Activated CD4-positive, alpha-beta T cell treated with anti-CD3 and anti-CD28 coated beads for 36 hours (primary cell): ENCODE measurements at regions not wholly inside any gene's neighbourhood (a gene's known extent, or its start where the extent isn't known, plus 50 kb on each side); places are given as distances from the start of the nearest gene placed in this dataset.
"Not testable (repeated sequence)": the region's sequence is repeated elsewhere in the genome, so short reads cannot be mapped to it uniquely, and the experiment has no call there.

ENCODE experiments used
- ATAC-seq: fragments of 200-7000 bp; cut with Tn5 transposase; one replicate; pipeline ENCODE4 v1.10.0; 2021; ENCODE audit warnings: mild to moderate bottlenecking, moderate library complexity
- CTCF ChIA-PET: fragments of 350-600 bp; sonication (Branson Sonifier 250); formaldehyde crosslinking; loops from one replicate; lab custom pipeline; 2021; ENCODE audit warnings: antibody characterized with exemption; lab: Charles Lee
- POLR2A ChIA-PET: fragments of 350-600 bp; sonication (Branson Sonifier 250); formaldehyde crosslinking; loops from one replicate; lab custom pipeline; 2021; ENCODE audit warnings: antibody characterized with exemption, inconsistent platforms; lab: Charles Lee
- DNase-seq: peaks from one replicate; pipeline ENCODE4 v3.0.0-alpha.2; 2020
- H3K27ac Mint-ChIP-seq: one replicate; pipeline ENCODE4 v1.8.0; 2021; ENCODE audit warnings: mixed read lengths
- H3K27me3 Mint-ChIP-seq: one replicate; pipeline ENCODE4 v1.8.0; 2021; ENCODE audit warnings: mixed read lengths
- H3K36me3 Mint-ChIP-seq: one replicate; pipeline ENCODE4 v1.8.0; 2021; ENCODE audit warnings: low read depth, mixed read lengths
- H3K4me1 Mint-ChIP-seq: one replicate; pipeline ENCODE4 v1.8.0; 2021; ENCODE audit warnings: mixed read lengths
- H3K4me3 Mint-ChIP-seq: one replicate; pipeline ENCODE4 v1.8.0; 2021; ENCODE audit warnings: mild to moderate bottlenecking, moderate library complexity, mixed read lengths
- H3K9me3 Mint-ChIP-seq: one replicate; pipeline ENCODE4 v1.8.0; 2021; ENCODE audit warnings: low read depth, mixed read lengths
- intact Hi-C, 2 experiments: fragments of 100-400 bp; cut with DNase I in 1 of 2; cut with micrococcal nuclease in 1 of 2; formaldehyde crosslinking; loops; one replicate each; pipeline versions ENCODE4 v1.14.2 to v1.15.1; 2022 to 2024; cut with DNase I, micrococcal nuclease

DNA sequence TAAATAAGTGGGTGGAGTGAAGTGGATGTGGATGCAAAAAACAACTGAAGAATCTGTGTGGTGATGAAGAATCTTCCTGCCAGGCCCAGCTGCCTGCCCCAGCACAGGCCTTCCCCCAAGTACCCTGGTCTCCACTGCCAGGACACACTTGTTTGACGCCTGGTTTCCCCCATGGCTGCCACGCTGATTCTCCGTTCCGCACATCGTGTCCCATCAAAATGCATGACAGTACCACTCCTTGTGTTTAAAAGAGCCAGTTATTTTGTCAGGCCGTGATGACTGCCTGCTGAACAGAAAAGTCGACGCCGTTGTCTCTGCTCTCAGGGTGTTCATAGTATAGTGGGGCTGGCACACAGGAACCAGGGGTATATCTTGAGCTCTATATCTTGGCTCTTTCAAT lies 50.3 kb upstream of the KYNU start:
- DNase-seq (no peak), ATAC-seq (no peak)
- Mint-ChIP-seq H3K4me1 (no peaks in the 10 kb centered on the region), H3K27me3 (peaks cover 1% of the 10 kb centered on the region), H3K4me3 (no peak overlapping the region), H3K27ac (no peak overlapping the region), H3K36me3 (no peaks in the 10 kb centered on the region), H3K9me3 (no peaks in the 10 kb centered on the region)
- POLR2A ChIA-PET: no interaction called here
- CTCF ChIA-PET: no interaction called here
- intact Hi-C loops: no loop called here

DNA sequence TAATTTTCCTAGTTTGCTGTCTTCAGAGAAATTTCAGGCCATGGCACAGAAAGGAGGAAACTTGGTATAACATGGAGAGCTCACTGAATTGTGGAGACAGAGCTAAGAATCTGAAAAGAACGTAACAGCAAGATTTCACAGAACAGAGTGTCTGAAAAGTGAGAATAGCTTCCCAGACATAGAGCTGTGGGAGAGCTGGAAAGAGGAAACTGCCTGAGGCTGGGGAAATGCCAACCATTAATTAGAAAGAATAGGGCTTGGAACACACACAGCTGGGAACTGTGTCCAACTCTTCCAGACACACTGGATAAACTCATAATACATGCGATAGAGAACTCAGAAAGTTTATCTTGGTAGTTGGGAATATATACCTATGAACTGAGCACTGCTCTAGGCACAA lies 51.6 kb upstream of the KYNU start:
- H3K27me3 Mint-ChIP-seq: peaks cover 1% of the 10 kb centered on the region
- no peaks in the 10 kb centered on the region for H3K36me3 Mint-ChIP-seq
- H3K4me1 Mint-ChIP-seq: no peaks in the 10 kb centered on the region
- ATAC-seq (no peak), DNase-seq (no peak)
- H3K27ac Mint-ChIP-seq: no peak overlapping the region
- intact Hi-C loops: no loop called here
- no peak overlapping the region for H3K4me3 Mint-ChIP-seq
- no peaks in the 10 kb centered on the region for H3K9me3 Mint-ChIP-seq
- ChIA-PET POLR2A (no interaction called here), CTCF (no interaction called here)

DNA sequence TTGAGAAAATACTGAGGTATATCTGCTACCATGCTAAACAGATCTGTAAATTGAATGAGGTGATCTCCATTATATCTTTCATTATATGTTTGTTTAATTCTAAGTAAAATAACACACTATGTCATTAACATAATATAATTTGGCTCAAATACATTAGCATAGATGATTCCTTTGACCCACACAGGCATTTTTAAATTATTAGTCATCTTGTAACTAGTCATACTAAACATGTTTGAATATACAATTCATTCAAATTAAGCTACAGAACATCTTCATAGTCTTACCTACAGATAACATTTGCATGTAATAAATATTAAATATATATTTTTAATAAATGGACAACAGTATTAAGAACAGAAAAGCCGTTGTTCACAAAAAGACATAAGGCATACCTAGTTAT lies 52.7 kb upstream of the KYNU start:
- CTCF ChIA-PET: no interaction called here
- Mint-ChIP-seq H3K27me3 (peaks cover 1% of the 10 kb centered on the region), H3K36me3 (no peaks in the 10 kb centered on the region), H3K4me3 (no peak overlapping the region), H3K27ac (no peak overlapping the region), H3K9me3 (no peaks in the 10 kb centered on the region), H3K4me1 (no peaks in the 10 kb centered on the region)
- DNase-seq: no peak
- no peak for ATAC-seq
- POLR2A ChIA-PET: no interaction called here
- intact Hi-C loops: no loop called here

DNA sequence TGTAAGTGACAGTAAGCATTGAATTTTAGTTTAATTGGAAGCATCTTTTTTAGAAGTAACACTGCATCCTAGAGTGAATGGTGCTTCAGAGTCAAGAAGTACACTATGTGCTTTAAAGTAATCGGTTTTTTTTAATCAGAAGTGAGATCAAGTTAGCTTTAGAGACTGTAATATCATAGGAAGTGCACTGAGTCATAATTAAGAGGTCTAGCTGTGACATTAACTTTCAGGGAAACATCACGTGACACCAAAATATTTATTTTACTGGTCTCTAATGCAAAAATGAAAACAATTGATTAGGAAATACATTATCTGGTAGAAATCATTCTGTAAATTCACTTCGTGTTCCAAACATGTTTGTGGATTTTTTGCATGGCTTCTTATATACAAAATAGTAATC lies 55.3 kb upstream of the KYNU start:
- POLR2A ChIA-PET: no interaction called here

DNA sequence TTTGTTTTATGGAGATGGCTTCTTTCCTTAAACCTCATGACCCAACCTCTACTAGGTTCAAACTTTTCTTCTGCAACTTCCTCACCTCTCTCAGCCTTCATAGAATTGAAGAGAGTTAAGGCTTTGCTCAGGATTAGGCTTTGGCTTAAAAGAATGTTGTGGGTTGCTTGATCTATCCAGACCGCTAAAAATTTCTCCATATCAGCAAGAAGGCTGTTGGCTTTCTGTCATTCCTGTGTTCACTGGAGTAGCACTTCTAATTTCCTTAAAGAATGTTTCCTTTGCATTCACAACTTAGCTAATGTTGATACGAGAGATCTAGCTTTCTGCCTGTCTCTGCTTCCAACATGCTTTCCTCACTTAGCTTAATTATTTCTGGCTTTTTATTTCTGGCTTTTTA lies 58.1 kb upstream of the KYNU start:
- POLR2A ChIA-PET: no interaction called here
- H3K4me3 Mint-ChIP-seq: no peak overlapping the region

More for the DNA sequence above, 55.3 kb upstream of the KYNU start:
- Mint-ChIP-seq H3K4me1 (no peaks in the 10 kb centered on the region), H3K27me3 (peaks cover 1% of the 10 kb centered on the region), H3K4me3 (no peak overlapping the region), H3K36me3 (no peaks in the 10 kb centered on the region), H3K9me3 (no peaks in the 10 kb centered on the region), H3K27ac (no peak overlapping the region)
- CTCF ChIA-PET: interaction anchor here (0.7 kb wide), 1 partner anchor 17 kb away, joined by 3 read pairs; no protein-coding TSS in a partner anchor
- ATAC-seq (no peak), DNase-seq (no peak)
- intact Hi-C loops: no loop called here

DNA sequence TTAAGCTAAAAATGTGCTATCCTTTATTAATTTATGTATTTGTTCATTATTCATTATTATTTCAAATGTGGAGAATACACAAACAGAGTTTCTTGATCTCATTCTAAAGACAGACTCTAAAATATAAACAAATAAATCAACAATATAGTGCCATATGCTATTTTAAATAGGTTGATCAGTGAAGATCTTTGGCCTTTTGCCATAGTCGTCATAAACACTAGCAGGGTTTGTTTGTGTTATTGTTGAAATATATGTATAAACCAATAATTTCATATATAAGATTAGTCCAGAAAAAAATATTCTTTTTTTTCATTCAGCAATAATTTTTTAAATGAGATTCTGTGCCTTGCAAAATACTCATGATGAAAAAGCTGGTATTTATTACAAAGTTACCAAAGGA lies 62.1 kb upstream of the KYNU start:
- Mint-ChIP-seq H3K4me3 (no peak overlapping the region), H3K27me3 (no peaks in the 10 kb centered on the region), H3K4me1 (no peaks in the 10 kb centered on the region), H3K27ac (no peak overlapping the region), H3K36me3 (no peaks in the 10 kb centered on the region), H3K9me3 (peaks cover 5% of the 10 kb centered on the region)
- POLR2A ChIA-PET: no interaction called here
- CTCF ChIA-PET: no interaction called here
- no peak for ATAC-seq
- no peak for DNase-seq
- intact Hi-C loops: no loop called here

More for the DNA sequence above, 58.1 kb upstream of the KYNU start:
- H3K27me3 Mint-ChIP-seq: no peaks in the 10 kb centered on the region
- H3K36me3 Mint-ChIP-seq: no peaks in the 10 kb centered on the region
- no peaks in the 10 kb centered on the region for H3K4me1 Mint-ChIP-seq
- no peaks in the 10 kb centered on the region for H3K9me3 Mint-ChIP-seq
- no peak for DNase-seq
- H3K27ac Mint-ChIP-seq: no peak overlapping the region
- CTCF ChIA-PET: no interaction called here
- intact Hi-C loops: no loop called here
- no peak for ATAC-seq

DNA sequence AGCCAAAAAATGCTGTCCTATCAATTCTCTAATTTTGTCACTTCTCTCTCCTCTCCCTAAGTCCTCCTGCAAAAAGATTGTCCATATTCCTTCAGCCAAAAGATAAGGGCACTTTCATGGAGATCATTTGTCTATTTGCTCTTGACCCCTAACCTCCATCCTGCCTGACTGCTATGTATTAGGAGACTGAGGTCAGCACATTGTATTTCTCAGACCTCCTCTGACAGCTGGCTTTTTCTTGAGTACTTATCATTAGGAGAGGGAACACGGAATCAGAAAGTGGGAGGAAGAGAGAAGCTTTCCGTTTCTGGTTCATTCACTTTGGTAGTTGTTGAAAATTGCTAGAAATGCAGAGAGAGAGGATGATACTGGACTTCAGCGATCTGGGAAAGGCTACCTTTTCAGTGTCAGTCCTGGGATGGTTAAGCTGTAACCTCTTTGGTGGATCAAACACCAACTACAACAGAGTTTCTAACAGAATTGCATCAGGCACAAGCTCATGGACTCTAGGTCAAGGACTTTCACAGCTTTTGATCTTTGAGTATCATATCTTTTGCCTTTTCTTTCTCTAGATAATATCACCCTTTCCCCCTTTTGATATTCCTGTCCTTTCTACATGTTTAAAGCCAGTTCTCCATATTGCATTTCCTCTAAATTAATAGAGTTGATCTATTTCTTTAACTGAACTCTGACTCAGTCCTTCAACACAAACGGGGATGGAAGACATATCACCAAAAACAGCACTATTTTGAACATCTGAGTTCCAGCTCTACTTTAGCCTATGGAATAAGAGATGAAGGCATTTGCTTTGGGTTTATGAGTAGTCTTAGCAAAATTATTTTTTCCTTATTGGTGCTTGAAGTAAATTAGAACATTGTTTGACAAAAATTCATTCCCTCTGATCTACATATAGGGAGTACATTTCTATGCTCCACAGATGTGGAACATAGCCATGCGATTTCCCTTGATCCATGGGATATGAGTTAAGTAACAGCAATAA lies 63.3 kb upstream of the KYNU start:
- Mint-ChIP-seq H3K27ac (no peak overlapping the region), H3K4me1 (no peaks in the 10 kb centered on the region), H3K9me3 (peaks cover 5% of the 10 kb centered on the region), H3K4me3 (no peak overlapping the region), H3K27me3 (no peaks in the 10 kb centered on the region), H3K36me3 (no peaks in the 10 kb centered on the region)
- no peak for DNase-seq
- intact Hi-C loops: no loop called here
- ChIA-PET CTCF (no interaction called here), POLR2A (no interaction called here)
- ATAC-seq: no peak

DNA sequence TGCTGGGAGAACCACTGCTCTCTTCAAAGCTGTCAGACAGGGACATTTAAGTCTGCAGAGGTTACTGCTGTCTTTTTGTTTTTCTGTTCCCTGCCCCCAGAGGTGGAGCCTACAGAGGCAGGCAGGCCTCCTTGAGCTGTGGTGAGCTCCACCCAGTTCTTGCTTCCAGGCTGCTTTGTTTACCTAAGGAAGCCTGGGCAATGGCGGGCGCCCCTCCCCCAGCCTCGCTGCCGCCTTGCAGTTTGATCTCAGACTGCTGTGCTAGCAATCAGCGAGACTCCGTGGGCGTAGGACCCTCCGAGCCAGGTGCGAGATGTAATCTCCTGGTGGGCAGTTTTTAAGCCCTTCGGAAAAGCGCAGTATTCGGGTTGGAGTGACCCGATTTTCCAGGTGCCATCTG lies 65.8 kb upstream of the KYNU start:
- H3K4me1 Mint-ChIP-seq, POLR2A ChIA-PET, H3K27me3 Mint-ChIP-seq, DNase-seq, H3K9me3 Mint-ChIP-seq, CTCF ChIA-PET, H3K4me3 Mint-ChIP-seq, H3K27ac Mint-ChIP-seq, H3K36me3 Mint-ChIP-seq, ATAC-seq, intact Hi-C loops: not testable (repeated sequence)

DNA sequence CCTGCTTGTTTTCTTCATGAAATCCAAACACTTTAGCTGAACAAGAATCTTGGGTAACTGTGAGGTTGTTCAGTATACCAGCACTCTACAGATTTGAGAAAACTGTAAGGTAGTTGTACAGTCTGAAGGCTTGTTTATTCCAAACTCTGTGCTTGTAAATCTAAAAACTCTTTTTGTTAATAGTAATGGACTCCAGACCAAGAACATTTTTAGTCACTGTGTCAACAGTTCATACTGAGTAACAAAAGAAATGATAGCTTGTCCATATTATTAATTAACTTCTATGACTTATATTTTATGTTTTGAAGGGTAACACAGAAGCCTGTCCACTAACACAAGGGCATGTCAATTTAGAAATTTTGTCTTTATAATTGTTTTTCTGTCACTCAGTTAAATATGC lies 72.2 kb upstream of the KYNU start:
- DNase-seq (no peak), ATAC-seq (no peak)
- Mint-ChIP-seq H3K4me1 (no peaks in the 10 kb centered on the region), H3K4me3 (no peak overlapping the region), H3K27ac (no peak overlapping the region), H3K36me3 (no peaks in the 10 kb centered on the region), H3K9me3 (no peaks in the 10 kb centered on the region), H3K27me3 (no peaks in the 10 kb centered on the region)
- ChIA-PET POLR2A (no interaction called here), CTCF (interaction anchor here (0.5 kb wide), 1 partner anchor 17 kb away, joined by 3 read pairs; no protein-coding TSS in a partner anchor)
- intact Hi-C loops: no loop called here

DNA sequence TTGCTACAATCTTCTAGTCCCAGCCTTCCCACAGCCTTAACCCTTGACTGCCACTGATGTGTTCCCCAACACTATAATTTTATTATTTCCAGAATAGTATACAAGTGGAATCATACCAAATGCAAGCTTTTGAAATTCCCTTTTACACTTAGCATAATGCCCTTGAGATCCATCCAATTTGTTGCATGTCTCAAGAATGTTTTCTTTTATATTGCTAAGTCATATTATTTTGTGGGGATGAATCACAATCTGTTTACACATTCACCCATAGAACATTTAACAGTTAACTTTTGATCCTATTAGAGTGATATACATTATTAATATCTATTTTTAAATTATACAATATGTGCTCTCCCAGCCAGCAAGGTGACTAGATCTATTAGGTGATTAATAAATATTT lies 74.3 kb upstream of the KYNU start:
- POLR2A ChIA-PET: no interaction called here
- Mint-ChIP-seq H3K4me1 (no peaks in the 10 kb centered on the region), H3K4me3 (no peak overlapping the region), H3K36me3 (no peaks in the 10 kb centered on the region), H3K27ac (no peak overlapping the region), H3K9me3 (no peaks in the 10 kb centered on the region), H3K27me3 (no peaks in the 10 kb centered on the region)
- CTCF ChIA-PET: no interaction called here
- DNase-seq: no peak
- ATAC-seq: no peak
- intact Hi-C loops: no loop called here

DNA sequence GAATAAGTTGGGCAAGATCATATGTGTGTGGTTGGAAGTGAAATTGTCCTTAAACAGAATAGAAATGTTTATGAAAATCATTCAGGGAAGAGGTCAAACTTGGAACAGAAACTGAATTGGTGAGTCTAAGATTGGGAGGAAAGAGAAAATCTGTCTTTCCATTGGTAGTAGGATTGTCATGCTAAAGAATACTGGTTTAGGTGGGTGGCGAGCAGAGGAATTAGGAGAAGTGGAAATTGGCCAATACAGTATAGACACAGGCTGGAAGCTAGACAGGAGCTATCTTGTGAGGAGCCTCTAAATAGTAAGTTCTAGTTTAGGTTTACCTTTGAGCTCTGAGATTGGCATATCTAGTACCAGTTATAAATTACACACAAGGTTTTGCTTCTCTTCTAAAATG lies 80.9 kb upstream of the KYNU start:
- H3K4me3 Mint-ChIP-seq: no peak overlapping the region
- ChIA-PET POLR2A (no interaction called here), CTCF (no interaction called here)
- H3K27ac Mint-ChIP-seq: no peak overlapping the region
- no peaks in the 10 kb centered on the region for H3K36me3 Mint-ChIP-seq
- H3K9me3 Mint-ChIP-seq: no peaks in the 10 kb centered on the region
- no peaks in the 10 kb centered on the region for H3K4me1 Mint-ChIP-seq
- intact Hi-C loops: no loop called here
- H3K27me3 Mint-ChIP-seq: no peaks in the 10 kb centered on the region
- DNase-seq (no peak), ATAC-seq (no peak)

DNA sequence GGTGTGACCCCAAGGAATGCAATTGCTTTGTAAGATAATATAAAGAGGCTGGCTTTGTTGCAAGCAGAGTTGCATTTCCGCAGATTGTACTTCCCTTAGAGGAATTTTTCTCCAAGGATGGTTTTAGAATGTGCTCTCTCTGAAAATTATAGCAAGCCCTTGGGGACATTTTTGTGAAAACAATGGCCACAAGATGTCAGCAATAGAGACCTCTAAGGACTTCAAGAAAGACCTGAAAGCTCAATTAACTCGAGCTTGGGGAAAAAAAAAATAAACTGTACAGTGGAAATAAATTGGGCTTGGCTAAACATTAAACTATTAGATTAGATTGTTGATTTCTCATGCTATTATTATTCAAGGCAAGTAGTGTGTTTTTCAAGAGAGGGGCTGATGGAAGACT lies 81.3 kb upstream of the KYNU start:
- no peak overlapping the region for H3K4me3 Mint-ChIP-seq
- no peaks in the 10 kb centered on the region for H3K36me3 Mint-ChIP-seq
- intact Hi-C loops: no loop called here
- ATAC-seq (no peak), DNase-seq (no peak)
- no peaks in the 10 kb centered on the region for H3K27me3 Mint-ChIP-seq
- H3K4me1 Mint-ChIP-seq: no peaks in the 10 kb centered on the region
- no peaks in the 10 kb centered on the region for H3K9me3 Mint-ChIP-seq
- CTCF ChIA-PET: no interaction called here
- POLR2A ChIA-PET: no interaction called here
- H3K27ac Mint-ChIP-seq: no peak overlapping the region
